HEK293T (cell line): ENCODE measurements at regions not wholly inside any gene's neighbourhood (a gene's known extent, or its start where the extent isn't known, plus 50 kb on each side); places are given as distances from the start of the nearest gene placed in this dataset.

ENCODE experiments used
- CTCF ChIA-PET: fragments of 350-600 bp; formaldehyde crosslinking; extraction: SDS; loops from one replicate; lab custom pipeline; 2021; ENCODE audit warnings: antibody characterized with exemption, inconsistent platforms; lab: Yijun Ruan, JAX
- POLR2A ChIA-PET: fragments of 350-600 bp; formaldehyde crosslinking; extraction: SDS; loops from one replicate; lab custom pipeline; 2020; ENCODE audit warnings: antibody characterized with exemption, inconsistent platforms; lab: Yijun Ruan, JAX
- DNase-seq: peaks from one replicate; pipeline ENCODE4 v3.0.0; 2012; ENCODE audit warnings: mixed read lengths; ENCODE audit errors: extremely low spot score
- ARNT ChIP-seq: fragments of 450-650 bp; IDR thresholded peaks from 2 replicates; pipeline ENCODE4 v1.6.1; 2017; ENCODE audit warnings: mild to moderate bottlenecking
- BHLHE40 ChIP-seq: fragments of 450-650 bp; IDR thresholded peaks from 2 replicates; pipeline ENCODE4 v1.6.1; 2016; ENCODE audit warnings: mild to moderate bottlenecking, moderate library complexity, borderline replicate concordance
- ELF4 ChIP-seq: fragments of 450-650 bp; IDR thresholded peaks from 2 replicates; pipeline ENCODE4 v1.6.1; 2017; ENCODE audit warnings: antibody characterized with exemption
- FOXK2 ChIP-seq: fragments of 450-650 bp; IDR thresholded peaks from 2 replicates; pipeline ENCODE4 v1.6.1; 2016; ENCODE audit warnings: mild to moderate bottlenecking
- HDGF ChIP-seq: fragments of 450-650 bp; IDR thresholded peaks from 2 replicates; pipeline ENCODE4 v1.6.1; 2017; ENCODE audit warnings: antibody characterized with exemption, borderline replicate concordance
- L3MBTL2 ChIP-seq: fragments of 450-650 bp; conservative IDR thresholded peaks from 2 replicates; pipeline ENCODE4 v1.6.1; 2016; ENCODE audit warnings: mild to moderate bottlenecking
- LEF1 ChIP-seq: fragments of 450-650 bp; IDR thresholded peaks from 2 replicates; pipeline ENCODE4 v1.6.1; 2017; ENCODE audit warnings: mild to moderate bottlenecking, borderline replicate concordance
- NFRKB ChIP-seq: fragments of 450-650 bp; IDR thresholded peaks from 2 replicates; pipeline ENCODE4 v1.6.1; 2016; ENCODE audit warnings: mild to moderate bottlenecking, moderate library complexity
- SP1 ChIP-seq: fragments of 450-650 bp; IDR thresholded peaks from 2 replicates; pipeline ENCODE4 v1.6.1; 2017
- SUZ12 ChIP-seq: fragments of 450-650 bp; IDR thresholded peaks from 2 replicates; pipeline ENCODE4 v1.6.1; 2016; ENCODE audit warnings: mild to moderate bottlenecking
- TARDBP ChIP-seq: fragments of 450-650 bp; IDR thresholded peaks from 2 replicates; pipeline ENCODE4 v1.6.1; 2016

DNA sequence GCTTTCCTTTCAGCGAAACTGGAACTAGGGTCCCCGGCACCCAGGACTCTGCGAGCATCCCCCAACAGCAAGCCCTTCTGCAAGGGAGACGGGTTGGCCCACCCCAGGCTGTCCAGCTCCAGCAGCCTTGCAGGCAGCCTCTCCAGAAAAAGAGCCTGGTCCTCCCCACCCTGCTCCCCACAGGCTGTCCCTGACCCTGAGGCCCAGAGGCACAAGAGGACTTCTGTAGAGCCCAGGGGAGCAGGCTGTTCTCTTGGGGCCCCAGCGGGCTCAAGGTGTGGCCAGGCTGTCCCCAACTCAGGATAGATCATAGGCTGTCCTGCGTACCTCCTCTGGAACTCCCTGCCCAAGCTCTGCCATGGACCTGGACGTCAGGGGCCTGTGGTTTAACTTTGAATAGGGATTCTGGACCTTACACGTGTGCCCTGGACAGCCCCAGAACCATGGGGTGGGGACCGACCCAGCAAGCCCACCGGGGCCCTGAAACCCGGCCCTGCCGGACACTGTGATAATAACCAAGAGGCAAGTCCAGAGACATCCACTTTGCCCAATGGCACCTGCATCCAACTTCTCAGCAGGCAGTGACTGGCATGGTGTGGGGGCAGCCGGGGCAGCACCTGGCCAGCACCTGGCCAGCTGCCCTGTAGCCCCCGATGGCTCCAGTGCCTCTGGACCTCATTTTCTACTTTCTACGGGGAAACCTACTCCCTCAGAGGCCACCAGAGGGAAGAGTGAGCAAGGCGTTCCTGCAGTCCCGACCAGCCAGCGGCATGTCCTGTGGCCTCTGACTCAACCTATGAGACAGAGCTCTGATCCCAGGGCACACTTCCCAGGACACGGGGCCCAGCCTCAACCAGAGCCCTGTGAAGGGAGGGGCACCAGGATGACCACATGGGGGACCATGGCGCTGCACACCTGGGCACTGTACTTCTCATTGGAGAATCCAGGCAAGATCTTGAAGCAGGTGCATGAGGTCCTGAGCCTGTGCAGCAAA is 50.9 kb upstream of the TPM4 start:
- peak; percentile 48 for DNase-seq
- TF ChIP-seq ELF4 = no peak
- POLR2A ChIA-PET = no interaction called here
- CTCF ChIA-PET = no interaction called here

DNA sequence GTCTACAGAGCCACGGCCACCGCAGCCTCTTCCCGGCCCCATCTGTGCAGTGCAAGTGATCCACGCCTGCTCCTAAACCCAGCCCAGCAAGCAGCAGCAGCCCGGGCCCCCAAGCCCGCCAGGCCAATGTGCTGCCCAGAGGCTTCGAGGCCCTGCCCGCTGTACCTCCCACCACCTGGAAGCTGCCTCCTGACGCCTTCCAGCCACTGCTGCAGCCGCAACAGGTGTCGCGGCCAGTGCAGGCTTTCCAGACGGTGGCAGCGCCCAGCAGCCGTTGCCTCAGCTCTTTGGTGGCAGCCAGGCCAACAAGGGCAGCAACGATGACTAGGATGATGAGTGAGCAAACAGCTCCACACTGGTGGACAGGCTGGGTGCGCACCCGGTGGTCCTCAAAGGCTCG is 50.2 kb upstream of the TPM4 start:
- TF ChIP-seq LEF1 (no peak), SUZ12 (no peak), FOXK2 (no peak), HDGF (no peak), ARNT (no peak), NFRKB (no peak), L3MBTL2 (no peak), TARDBP (no peak), SP1 (no peak), BHLHE40 (no peak)
- POLR2A ChIA-PET = no interaction called here
- DNase-seq = no peak
- CTCF ChIA-PET = no interaction called here
